ENCODE measurements at regions not wholly inside any gene's neighbourhood (a gene's known extent, or its start where the extent isn't known, plus 50 kb on each side); places are given as distances from the start of the nearest gene placed in this dataset.

DNA sequence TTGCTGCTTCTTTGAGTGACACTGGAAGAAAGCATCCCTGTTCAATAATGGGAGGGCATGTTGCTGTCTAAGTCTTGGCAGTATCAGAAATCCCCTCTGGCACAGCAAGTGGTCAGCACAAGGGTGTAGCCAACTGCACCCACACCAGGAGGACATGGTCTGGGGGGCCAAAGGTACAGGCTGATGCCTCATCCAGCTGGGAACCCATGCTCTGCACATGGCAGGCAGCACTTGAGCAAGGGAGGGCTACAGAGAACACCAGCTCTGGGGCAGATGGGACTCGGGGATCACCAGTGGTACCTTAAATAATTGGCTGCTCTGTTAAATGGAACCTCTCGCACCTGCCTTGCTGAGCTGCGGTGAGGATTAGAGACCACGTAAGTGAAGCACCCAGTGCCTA is 265.2 kb downstream of the SYK start:
- DNase-seq (ENCODE audit: low read depth in 2 of 2) = no peak

DNA sequence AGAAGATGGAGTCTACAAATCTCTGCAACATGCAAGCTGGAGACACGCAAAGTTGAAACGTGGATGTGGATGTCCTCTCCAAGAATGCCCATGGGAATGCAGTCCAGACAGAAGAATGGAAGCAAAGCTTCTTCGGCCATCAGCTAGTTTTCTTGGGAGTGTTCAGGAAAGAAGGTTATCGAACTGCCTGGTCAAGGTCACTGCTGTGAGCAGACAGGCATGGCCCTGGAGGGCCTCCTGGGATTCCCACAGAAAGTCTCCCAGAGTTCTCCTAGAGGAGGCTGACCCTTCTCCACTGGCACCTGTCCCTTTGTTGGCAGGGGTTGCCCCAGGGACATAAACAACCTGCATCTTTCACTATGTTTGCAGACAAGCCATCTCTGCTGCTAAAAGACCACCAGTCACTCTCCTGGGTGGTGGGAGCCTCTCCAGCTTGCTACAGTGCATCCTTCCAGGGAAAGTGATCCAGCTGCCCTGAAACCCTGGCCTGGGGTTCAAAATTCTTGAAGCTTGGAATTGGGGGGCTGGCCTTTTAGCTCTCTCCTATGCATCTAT is 265.8 kb downstream of the SYK start:
- DNase-seq (ENCODE audit: low read depth in 2 of 2) = no peak

DNA sequence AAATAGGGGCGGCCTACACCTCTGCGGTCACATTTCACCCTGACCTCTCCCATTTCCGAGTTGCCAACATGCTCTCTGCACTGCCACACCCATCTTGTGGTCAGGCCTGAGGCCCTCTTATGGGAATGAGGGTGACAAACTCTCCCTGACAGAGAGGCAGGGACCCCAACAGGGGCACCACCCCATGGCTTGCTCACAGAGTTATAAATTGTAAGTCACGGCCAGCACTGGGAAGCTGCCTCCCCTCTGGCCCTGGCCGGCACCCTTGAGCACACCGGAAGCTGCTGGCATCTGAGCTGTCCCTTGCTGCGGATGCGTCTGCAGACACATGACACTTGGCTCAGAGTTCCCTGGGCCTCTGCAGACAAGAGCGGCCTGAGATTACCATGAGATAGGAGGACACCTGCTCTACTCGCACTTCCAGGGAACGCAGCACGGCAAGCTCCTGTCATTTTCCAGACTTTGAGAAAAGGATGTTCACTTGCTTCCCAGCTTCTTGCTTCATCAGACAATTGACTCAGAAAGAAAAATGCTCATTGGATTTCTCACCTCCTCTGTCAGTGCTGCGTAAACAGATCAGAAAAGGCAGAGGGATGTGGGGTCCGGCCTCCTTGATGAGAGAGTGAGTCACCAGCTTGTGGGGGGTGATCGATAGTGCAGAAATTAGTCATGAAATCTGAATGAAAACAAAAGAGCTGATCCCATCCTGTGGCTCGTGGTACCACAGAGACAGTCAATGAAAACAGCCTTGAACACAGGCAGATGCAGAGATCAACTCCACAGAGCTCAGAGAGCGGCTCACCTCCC is 269.8 kb downstream of the SYK start:
- no peak for DNase-seq (ENCODE audit: low read depth in 2 of 2)

- no peak for DNase-seq (ENCODE audit: low read depth in 2 of 2)
These were observed 271.6 kb downstream of the SYK start for GRCh38 chr9:91073049-91073810.

GRCh38 chr9:91073811-91074771 is 272.5 kb downstream of the SYK start:
- DNase-seq (ENCODE audit: low read depth in 2 of 2) = no peak

DNA sequence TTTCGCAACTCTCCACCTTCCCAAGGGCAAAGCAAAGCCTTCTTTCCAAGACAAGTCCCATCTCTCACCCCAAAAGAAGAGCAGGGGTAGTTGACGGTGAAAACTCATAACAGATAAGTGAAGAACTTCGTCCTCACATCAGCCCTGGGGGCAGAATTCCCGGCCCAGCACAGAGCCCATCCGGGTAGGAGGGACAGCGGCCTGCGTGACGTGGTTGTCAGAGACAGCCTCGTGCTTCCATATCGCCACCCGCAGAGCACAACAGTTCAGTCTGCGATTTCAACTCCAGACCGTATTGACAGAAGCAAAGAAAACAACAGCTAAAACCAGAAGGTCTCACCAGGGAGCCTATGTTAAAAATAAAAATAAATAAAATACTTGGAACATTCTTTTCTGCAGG is 273.2 kb downstream of the SYK start:
- no peak for DNase-seq (ENCODE audit: low read depth in 2 of 2)

DNA sequence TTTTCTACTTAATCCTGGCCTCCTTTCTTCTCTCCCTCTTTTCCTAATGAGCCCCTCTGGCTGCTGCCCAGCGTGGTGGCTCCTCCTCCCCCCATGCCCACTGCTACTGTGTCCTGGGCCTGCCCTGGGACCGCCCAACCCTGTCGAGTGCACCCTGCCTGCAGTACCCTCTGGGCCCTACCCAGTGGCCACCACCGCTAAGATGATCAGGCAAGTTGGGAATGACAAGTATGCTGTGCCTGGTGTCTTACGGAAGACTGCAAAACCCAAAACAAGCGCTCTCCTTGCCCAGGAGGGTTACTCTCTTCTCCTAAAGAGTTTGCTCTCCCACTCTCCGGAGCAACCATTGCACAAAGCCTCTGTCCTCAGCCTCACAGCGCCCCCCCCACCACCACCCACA is 273.7 kb downstream of the SYK start:
- no peak for DNase-seq (ENCODE audit: low read depth in 2 of 2)

DNA sequence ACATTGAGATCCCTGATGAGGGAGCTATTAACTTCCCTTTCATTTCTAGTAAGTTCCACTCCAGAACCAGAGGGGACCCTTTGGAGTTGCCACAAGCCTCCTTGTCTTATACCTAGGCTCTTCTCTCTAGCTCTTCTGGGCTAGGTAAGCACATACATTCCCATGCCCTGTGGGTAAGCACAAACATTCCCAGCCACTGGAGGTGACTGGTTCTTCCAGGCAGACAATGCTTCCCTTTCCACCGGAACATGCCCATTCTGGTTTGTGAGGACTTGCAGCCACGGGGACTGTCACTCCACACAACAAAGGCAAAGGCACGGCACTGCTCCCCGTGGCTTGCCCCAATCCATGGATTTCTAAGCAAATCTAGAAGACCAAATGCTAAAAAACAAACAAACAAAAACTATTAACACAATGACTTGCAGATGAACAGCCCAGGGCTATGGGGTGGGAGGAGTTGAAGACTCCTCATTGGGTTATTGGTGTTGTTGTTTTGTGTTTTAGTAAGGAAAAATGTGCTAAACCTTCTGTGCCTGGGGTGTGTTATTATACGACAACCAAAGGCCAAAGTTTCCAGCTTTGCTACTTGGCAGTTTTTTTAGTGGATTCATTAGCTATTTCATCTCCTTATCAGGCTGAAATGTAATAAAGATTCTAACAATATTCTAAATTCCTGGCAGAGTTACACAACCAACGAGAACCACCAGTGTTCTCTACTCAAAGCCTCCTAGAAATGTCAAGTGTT is 276.2 kb downstream of the SYK start:
- no peak for DNase-seq (ENCODE audit: low read depth in 2 of 2)

DNA sequence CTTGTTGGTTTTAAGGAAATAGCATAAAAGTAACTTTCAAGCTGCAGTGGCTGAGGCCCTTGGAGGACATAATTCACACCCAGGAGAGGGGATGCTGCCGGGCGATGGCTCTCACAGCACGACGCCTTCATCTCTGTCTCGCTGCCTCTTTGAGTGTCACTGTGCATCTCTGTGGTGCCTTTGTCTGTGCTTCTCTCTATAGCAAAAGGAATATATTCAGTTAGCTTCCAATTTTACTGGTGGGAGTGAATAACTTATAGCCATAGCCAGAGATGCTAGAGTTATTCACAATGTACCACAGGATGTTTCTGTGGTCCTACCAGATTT is 276.7 kb downstream of the SYK start:
- no peak for DNase-seq (ENCODE audit: low read depth in 2 of 2)

- no peak for DNase-seq (ENCODE audit: low read depth in 2 of 2)
These were observed 279.0 kb downstream of the AUH start for GRCh38 chr9:91082731-91083130.

- DNase-seq (ENCODE audit: low read depth in 2 of 2) = no peak
These were observed 276.7 kb downstream of the AUH start for GRCh38 chr9:91084896-91085516.

- DNase-seq (ENCODE audit: low read depth in 2 of 2) = no peak
These were observed 276.0 kb downstream of the AUH start for GRCh38 chr9:91085517-91086291.

DNA sequence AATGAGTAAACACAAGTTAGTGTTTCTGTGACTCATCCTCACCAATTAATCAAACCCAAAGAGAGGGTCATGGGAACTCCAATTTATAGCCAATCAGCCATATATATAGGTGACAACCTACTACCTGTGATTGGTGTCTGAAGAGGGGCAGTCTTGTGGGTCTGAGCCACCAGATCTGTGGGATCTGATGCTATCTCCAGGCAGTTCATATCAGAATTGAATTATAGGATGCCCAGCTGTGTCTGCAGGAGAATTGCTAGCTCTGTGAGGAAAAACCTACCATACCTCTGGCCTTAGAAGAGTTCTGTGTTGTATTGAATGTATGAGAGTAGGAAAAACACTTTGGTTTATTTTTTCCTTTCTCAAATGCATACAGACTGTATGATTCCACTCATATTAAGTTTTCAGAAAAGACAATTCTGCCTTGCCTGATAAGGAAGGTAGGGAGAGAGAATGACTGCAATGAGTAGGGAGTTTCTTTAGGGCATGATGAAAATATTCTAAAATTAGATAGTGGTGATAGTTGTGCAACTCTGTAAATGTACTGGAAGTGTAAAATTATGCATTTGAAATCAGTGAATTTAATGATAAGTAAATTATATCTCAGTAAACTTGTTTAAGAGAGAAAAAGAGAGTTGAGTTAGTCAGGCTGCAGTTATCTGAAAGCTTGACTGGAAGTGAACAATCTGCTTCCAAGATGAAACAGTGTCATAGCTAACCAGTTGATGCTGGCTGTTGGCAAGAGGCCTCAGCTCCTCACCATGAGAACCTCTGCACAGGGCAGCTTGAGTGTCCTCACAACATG is 274.9 kb downstream of the AUH start:
- no peak for DNase-seq (ENCODE audit: low read depth in 2 of 2)

- DNase-seq (ENCODE audit: low read depth in 2 of 2) = no peak
These were observed 274.3 kb downstream of the AUH start for GRCh38 chr9:91087462-91087759.

GRCh38 chr9:91089405-91090129 is 272.2 kb downstream of the AUH start:
- no peak for DNase-seq (ENCODE audit: low read depth in 2 of 2)

DNA sequence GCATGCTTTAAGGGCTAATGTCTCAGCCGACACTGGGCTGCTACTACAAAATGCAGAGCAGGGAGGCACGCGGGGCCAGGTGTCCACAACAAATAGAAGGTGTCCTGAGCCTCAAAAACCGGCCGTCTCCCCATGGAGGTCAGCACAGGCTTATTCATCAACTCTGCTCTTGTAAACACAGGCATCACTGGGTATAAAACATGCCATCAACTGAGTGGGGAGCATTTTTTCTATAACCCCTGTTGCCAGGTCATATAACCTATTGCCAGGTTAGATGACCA is 271.6 kb downstream of the AUH start:
- DNase-seq (ENCODE audit: low read depth in 2 of 2) = no peak

DNA sequence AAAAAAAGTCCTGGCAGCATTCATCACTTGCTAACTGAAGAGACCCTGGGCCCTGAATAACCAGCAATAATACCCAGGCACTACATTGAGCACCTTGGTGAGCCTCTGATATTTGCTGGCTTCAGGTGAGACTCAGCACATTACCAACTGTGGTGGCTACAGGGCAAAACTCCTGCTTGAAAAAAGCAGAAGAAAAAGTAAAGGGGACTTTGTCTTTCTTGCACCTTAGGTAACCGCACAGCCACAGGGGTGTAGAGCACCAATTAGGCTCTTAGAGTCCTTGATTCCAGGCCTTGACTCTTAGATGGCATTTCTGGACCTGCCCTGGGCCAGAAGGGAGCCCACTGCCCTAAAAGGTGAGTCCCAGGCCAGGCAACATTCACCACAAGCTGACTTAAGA is 269.5 kb downstream of the AUH start:
- DNase-seq (ENCODE audit: low read depth in 2 of 2) = no peak

DNA sequence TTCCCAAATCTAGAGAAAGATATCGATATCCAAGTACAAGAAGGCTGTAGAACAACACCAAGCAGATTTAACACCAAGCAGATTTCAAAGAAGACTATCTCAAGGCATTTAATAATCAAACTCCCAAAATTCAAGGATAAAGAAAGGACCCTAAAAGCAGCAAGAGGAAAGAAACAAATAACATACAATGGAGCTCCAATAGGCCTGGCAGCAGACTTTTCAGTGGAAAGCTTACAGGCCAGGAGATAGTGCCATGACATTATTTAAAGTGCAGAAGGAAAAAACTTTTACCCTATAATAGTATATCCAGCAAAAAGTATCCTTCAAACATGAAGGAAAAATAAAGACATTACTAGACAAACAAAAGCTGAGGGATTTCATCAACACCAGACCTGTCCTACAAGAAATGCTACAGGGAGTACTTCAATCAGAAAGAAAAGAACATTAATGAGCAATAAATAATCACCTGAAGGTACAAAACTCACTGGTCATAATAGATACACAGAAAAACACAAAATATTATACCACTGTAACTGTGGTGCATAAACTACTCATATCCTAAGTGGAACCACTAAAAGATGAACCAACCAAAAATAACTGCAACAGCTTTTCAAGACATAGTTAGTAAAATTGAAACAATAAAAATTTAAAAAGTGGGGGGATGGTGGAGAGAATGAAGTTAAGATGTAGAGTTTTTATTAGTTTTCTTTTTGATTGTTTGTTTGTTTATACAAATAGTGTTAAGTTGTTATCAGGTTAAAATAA is 267.2 kb downstream of the AUH start:
- no peak for DNase-seq (ENCODE audit: low read depth in 2 of 2)
